CMK (cell line): ENCODE measurements at regions not wholly inside any gene's neighbourhood (a gene's known extent, or its start where the extent isn't known, plus 50 kb on each side); places are given as distances from the start of the nearest gene placed in this dataset.

Source experiments
- DNase-seq: peaks from one replicate; pipeline ENCODE4 v3.0.0-alpha.2; 2010; ENCODE audit warnings: low read depth

DNA sequence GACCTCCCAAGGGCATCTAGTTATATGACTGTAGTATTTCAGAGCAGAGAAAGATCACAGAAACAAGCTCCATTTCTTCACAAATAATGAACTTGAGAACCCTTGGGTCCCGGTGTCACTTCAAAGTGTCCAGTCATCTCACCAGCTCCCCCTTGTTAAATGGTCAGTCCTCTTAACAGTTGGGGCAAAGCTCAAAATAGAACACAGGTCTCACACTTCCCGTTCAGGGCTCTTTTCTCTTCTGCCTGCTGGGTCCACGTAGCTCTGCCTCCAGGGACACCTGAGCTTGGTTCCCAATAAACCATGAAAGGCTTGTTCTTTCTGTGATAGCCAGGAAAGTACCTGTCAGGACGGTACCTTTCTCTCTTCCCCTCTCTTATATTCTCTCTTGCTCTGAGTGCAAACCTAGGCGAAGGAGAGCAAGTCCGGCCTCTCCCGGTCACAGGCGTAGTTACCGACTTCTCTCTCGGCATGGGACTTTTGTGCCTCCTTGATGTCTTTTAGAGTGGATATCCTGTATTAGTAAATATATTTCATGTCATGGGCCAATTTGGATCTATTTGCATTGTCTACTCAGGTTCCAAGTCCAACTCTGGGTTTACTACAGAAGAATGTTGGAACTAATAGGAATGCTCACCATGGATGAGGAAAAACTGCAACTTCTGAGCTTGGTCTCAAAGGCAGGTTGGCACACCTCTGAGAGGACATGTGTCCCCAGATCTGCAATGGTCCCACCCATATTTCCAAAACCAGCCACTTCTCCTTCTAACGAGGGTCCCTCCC, 118.8 kb upstream of the PARP11 start:
- no peak for DNase-seq

GRCh38 chr12:3990501-3991280, 117.5 kb upstream of the PARP11 start:
- DNase-seq, result no peak

DNA sequence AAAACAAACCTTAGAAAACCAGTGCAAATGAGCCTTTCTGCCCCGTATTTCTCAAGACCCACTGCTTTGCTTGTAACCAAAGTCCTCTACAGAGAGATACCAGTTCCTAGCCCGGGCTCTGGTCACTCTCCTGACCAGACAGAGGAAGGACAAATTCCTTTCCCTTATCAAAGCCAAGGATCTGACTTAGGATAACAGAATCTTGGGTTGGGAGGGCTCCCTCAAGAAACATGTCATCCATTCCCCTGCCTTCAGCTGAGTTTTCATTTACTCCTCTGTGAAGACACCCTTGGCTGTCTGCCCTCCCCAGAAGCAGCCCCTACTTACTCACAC, 116.0 kb upstream of the PARP11 start:
- DNase-seq, result no peak

GRCh38 chr12:3988519-3989217, 115.5 kb upstream of the PARP11 start:
- no peak for DNase-seq

GRCh38 chr12:3987571-3987970, 114.4 kb upstream of the PARP11 start:
- DNase-seq, result no peak

- DNase-seq, result no peak
Measured at GRCh38 chr12:3980504-3981272, 107.5 kb upstream of the PARP11 start.

DNA sequence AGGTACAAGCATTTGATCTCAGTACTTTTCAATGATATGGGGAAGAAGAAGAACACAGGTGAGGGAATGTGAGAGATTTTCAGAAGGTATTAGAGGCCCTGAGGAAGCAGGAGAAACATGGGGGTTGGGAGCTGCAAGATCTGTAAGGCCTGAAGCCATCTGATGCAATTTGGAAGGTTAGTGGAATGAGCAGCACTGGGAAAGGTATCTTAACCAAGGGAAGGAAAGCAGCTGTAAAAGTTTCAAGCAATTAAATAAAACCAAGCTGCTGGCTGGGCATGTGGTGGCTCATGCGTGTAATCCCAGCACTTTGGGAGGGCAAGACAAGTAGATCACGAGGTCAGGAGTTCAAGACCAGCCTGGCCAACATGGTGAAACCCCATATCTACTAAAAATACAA, 104.4 kb upstream of the PARP11 start:
- no peak for DNase-seq

DNA sequence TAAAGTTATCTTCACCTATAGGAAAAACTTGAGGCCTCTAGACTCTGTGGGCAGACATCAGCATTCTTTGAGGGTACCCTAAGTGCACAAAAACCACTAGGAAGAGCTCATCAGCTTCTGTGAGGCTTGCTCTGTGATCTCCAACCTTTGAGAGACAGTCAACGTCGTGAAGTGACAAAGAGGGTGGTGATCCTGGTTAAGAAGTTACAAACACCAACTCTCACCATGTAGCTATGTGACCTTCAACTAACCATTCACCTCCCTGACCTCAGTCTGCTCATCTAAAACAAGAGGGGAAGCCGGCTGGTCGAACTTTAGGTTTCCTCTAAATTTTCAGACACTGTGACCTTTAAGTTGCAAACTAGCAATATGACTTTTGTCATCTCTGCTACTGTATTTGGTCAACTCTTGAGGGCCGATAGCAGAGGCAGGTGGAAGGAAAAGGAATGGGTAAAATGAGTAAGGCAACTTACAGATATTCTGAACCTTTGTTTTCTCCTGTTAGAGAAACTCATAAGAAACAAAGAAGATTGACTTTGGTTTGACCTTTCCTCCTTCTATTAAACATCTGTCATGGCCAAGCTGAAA, 103.2 kb upstream of the PARP11 start:
- DNase-seq, result no peak

DNA sequence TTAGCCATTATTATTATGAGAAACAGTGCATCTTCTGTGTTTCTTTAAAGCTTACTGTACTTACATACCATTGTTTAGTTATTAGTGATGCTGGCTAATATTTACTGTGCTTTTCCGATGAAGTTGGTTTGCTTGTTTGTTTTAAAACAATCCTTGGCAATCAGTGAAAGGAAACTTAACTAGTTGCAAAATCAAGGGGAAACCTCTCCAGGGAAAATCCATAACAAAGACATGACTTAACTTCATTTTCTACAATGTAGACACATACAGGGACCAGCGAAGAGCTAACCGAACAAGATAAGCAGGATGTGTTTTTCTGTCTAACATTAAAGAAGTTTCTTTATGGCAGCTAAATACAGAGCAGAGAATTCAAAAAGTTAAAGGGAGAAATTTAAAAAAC, 102.5 kb upstream of the PARP11 start:
- no peak for DNase-seq

- DNase-seq, result no peak
Measured at GRCh38 chr12:3974883-3975282, 101.7 kb upstream of the PARP11 start.

GRCh38 chr12:3973973-3974644, 100.9 kb upstream of the PARP11 start:
- DNase-seq, result peak; percentile 53

DNA sequence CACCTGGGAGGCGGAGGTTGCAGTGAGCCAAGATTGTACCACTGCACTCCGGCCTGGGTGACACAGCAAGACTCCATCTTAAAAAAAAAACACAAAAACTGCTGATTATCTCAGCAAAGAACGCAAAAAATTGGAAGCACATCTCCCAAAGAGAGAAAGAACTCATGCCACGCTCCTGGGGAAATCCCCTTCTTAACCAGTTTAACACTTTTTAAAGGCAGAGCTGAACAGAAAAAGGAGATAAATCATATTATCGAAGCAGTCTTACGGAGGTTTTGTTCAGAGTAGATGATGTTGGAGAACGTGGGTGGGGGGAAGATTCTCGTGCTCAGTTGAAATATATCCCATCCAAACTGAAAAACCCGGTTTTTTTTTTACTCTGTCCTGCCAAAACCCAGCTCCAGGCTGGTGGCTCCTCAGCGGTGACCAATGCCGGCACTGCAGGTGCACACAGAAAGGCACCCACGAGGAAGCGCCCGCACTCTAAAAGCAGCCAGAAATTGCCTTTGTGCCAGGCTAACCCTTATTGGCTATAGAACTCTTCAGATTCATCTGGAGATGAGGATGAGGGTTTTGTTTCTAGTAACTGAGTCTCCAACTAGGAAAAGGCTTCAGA, 100.2 kb upstream of the PARP11 start:
- no peak for DNase-seq

DNA sequence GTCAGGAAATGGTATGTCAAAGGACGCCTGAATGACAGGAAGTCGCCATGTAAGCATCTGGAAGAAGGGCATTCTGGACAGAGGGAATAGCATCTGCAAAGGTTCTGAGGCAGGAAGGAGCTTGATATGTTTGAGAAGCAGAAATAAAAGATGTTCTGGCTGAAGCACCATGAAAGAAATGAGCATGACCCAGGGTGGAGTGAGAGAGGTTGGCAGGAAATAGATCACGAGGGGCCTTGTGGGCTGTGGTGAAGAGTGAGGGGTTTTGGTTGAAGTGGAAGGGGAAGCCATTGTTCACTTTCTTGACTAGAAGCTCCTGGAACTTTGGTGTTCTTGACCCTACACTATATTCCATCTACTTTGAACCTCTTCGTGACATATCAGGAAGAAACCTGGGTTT, 99.4 kb upstream of the PARP11 start:
- DNase-seq, result no peak

- DNase-seq, result no peak
Measured at GRCh38 chr12:3968523-3968922, 95.3 kb upstream of the PARP11 start.

GRCh38 chr12:3967556-3968160, 94.5 kb upstream of the PARP11 start:
- no peak for DNase-seq

- DNase-seq, result no peak
Measured at GRCh38 chr12:3966376-3966775, 93.2 kb upstream of the PARP11 start.

DNA sequence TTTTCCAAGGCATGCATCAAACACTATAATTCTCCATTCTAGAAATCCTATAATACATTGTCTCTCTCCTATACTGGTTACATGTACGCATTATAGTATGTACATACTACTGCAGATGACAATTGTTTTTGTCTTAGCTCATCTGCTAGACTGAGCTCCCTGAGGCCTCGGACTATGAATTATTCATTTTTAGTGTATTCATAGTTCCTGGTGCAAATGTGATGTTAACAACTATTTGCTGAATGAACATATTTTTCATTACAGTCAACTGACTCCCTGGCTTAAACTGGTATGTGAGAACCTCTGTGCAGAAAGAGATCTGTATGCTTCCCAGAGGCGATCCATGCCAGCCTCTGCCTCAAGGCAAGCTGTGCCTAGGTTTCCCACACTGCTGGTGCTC, 91.8 kb upstream of the PARP11 start:
- no peak for DNase-seq

DNA sequence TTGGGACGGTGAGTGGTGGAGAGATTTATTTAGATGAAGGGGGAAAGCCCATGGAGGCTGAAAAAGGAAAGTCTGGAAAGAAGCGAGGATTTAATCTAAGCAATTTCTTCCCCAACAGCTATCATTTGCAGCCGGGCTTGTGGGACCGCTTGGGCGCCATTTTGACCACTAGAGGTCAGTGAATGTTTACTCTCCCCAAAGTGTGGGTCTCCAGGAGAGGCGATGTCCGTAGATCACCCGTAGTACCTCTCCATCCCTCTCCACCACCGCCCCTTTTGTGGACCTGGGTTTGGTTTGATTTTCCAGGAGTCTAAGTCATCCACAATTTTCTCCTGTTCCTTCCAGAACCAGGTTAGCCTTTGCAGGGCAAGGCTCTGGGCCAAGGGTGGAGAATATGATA, 91.2 kb upstream of the PARP11 start:
- no peak for DNase-seq

- peak; percentile 73 for DNase-seq
Measured at GRCh38 chr12:3962631-3963483, 89.7 kb upstream of the PARP11 start.

- DNase-seq, result no peak
Measured at GRCh38 chr12:3961591-3961990, 88.4 kb upstream of the PARP11 start.
